ENCODE measurements at regions not wholly inside any gene's neighbourhood (a gene's known extent, or its start where the extent isn't known, plus 50 kb on each side); places are given as distances from the start of the nearest gene placed in this dataset.

DNA sequence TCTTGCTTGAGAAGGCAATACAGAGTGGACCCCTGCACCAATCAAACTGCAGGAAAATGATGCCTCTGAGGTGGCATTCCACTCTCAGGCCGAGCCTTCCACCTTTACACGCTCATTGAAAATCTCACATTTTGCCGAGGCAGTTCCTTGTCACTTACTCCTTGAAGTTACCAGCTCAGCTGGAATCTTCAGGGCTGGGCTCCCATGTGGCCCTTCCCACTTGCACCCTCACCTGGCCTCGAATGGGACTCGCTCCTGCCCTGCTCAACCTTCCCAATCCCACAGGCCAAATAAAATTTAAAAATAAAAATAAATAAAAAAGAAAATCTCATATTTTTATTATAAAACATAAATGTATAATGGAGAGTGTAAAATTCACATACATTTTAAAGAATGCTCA lies 790.7 kb upstream of the COBL start:
- DNase-seq (ENCODE audit: low spot score): no peak
- TF ChIP-seq, protein P1, sequence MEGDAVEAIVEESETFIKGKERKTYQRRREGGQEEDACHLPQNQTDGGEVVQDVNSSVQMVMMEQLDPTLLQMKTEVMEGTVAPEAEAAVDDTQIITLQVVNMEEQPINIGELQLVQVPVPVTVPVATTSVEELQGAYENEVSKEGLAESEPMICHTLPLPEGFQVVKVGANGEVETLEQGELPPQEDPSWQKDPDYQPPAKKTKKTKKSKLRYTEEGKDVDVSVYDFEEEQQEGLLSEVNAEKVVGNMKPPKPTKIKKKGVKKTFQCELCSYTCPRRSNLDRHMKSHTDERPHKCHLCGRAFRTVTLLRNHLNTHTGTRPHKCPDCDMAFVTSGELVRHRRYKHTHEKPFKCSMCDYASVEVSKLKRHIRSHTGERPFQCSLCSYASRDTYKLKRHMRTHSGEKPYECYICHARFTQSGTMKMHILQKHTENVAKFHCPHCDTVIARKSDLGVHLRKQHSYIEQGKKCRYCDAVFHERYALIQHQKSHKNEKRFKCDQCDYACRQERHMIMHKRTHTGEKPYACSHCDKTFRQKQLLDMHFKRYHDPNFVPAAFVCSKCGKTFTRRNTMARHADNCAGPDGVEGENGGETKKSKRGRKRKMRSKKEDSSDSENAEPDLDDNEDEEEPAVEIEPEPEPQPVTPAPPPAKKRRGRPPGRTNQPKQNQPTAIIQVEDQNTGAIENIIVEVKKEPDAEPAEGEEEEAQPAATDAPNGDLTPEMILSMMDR (IDR thresholded peaks at IDR 0.05; ENCODE audit: extremely low read depth, insufficient read depth, missing control alignments): no peak
- in situ Hi-C loops (cut with MboI; ENCODE audit: low pct_unique_long_range_greater_than_20kb, low sequenced_read_pairs, unreplicated experiment): no loop called here

DNA sequence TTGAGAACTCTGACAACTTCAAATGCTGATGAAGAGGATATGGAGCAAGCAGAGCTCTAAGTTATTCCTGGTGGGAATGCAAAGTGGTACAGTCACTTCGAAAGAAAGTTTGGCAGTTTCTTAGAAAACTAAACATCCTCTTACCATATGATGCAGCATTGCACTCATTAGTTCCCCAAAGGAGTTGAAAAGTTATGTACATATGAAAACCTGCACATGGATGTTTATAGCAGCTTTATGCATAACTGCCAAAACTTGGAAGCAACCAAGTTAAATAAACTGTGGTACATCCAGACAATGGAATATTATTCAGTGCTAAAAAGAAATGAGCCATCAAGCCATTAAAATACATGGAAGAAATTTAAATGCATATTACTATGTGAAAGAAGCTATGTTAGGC lies 779.3 kb upstream of the COBL start:
- TF ChIP-seq, protein P1 (IDR thresholded peaks at IDR 0.05; ENCODE audit: extremely low read depth, insufficient read depth, missing control alignments): no peak
- in situ Hi-C loops (cut with MboI; ENCODE audit: low pct_unique_long_range_greater_than_20kb, low sequenced_read_pairs, unreplicated experiment): no loop called here
- no peak for DNase-seq (ENCODE audit: low spot score)

DNA sequence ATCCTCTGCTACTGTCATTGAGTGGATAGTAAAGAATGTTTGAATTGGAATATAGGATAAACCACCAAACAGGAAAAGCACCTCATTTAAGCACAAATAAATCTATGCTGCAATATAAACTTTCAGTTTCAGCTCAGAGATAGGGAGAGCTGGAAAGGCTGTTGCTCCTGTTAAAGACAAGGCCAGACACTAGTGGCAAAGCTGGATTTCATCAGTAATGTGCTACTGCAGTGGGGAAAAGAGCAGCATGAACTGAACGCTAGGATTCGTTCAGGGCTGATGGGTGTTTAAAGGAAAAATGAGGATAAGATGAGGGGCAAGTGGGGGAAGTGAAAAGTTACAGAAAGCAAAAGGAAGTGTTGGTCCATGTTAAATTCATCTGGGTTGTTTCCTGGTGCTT lies 775.4 kb upstream of the COBL start:
- in situ Hi-C loops (cut with MboI; ENCODE audit: low pct_unique_long_range_greater_than_20kb, low sequenced_read_pairs, unreplicated experiment): no loop called here
- no peak for DNase-seq (ENCODE audit: low spot score)
- TF ChIP-seq, protein P1 (IDR thresholded peaks at IDR 0.05; ENCODE audit: extremely low read depth, insufficient read depth, missing control alignments): no peak

DNA sequence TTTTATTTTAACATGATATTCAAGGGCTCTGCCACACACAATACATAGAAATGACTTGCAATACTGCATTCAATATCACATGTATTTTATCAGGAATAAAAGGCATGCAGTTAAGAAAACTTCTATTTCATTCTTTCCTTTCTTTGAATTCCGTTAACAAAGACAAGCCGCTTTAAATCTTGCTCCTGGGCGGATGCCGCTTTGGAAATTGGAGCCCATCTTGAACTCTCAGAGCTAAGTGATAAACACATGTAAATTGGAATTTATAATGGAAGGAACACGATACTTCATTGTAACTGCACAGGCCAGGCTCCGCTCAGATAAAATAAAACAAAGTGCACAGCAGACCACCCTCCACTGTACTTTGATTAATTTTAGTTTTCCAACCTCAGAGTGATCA lies 774.5 kb upstream of the COBL start:
- in situ Hi-C loops (cut with MboI; ENCODE audit: low pct_unique_long_range_greater_than_20kb, low sequenced_read_pairs, unreplicated experiment): no loop called here
- TF ChIP-seq, protein P1 (IDR thresholded peaks at IDR 0.05; ENCODE audit: extremely low read depth, insufficient read depth, missing control alignments): no peak
- no peak for DNase-seq (ENCODE audit: low spot score)

DNA sequence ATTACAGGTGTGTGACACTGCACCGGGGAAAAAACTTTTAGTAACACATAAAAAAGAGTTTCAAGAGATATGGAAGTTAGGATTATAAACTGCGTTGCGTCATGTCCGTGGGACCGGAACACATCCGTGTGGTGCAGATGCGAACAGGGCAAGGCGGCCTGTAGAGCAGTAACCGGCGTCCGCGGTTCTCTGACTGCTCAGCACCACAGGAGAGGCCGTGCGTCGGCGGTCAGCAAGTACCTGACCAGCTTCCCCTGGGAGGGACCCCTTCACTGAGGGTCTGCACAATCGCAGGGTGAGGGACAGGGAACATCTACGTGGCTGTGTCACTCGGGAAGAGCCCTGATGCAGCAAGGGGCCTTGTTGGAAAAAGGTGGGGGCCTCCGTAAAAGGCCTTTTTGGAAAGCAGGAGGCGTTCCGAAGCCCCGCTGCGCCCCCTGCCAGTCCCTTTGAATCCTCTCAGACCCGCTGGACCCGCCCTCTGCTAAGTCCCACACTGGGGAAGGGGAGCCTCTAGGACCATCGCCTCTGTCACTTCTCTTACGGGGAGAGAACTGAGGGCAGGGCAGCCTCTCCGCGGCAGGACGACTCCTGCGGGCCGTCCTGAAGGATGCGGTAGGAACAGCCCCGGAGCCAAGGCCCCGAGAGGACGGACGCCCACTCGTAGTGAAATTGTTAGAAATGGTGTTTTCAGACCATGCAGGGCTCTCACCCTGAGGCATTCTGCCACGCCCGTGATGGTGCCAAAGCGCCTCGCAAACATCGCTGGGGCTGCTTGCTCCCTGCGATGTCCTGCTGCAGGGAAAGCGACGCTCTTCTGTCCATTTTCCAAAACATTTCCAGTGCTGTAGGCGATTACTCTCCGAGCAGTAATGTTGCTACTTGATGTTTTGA lies 771.6 kb upstream of the COBL start:
- DNase-seq (ENCODE audit: low spot score): no peak
- in situ Hi-C loops (cut with MboI; ENCODE audit: low pct_unique_long_range_greater_than_20kb, low sequenced_read_pairs, unreplicated experiment): no loop called here

DNA sequence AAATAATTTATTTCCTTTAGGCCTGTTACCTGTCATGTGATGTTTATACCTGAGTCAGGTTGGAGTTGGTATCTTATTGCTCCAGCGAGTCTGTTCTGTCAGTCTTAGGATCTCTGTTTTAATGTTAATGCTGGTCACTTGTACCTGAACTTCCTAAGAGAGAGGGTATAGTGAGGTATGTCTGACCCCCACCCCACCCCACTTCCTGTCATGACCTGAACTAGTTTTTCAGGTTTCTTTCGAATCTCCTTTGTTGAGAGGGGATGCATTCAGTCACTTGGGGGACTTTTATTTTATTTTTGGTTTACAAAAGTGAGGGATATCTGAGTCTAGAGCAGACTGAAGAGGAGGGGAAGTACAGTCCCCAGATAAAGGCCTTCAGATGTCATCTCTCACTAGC lies 769.0 kb upstream of the COBL start:
- TF ChIP-seq, protein P1 (IDR thresholded peaks at IDR 0.05; ENCODE audit: extremely low read depth, insufficient read depth, missing control alignments): no peak
- in situ Hi-C loops (cut with MboI; ENCODE audit: low pct_unique_long_range_greater_than_20kb, low sequenced_read_pairs, unreplicated experiment): no loop called here
- no peak for DNase-seq (ENCODE audit: low spot score)

More for the DNA sequence above, 771.6 kb upstream of the COBL start:
- TF ChIP-seq, protein P1 (IDR thresholded peaks at IDR 0.05; ENCODE audit: extremely low read depth, insufficient read depth, missing control alignments): no peak
